ENCODE measurements at regions not wholly inside any gene's neighbourhood (a gene's known extent, or its start where the extent isn't known, plus 50 kb on each side); places are given as distances from the start of the nearest gene placed in this dataset.

GRCh38 chr16:7962091-7962879 is 628.0 kb downstream of the TMEM114 start:
- Histone ChIP-seq H3K4me1 (no peaks in the 10 kb centered on the region), H3K27me3 (no peaks in the 10 kb centered on the region), H3K27ac (replicated peaks in 1 of 4) (no peak overlapping the region), H3K4me3 (no peak overlapping the region), H3K36me3 (no peaks in the 10 kb centered on the region), H3K9me3 (no peaks in the 10 kb centered on the region)
- WGBS: 82% methylated on average over 9 of the region's 9 CpGs
- no peak for TF ChIP-seq CTCF (IDR thresholded peaks at IDR 0.05)
- no peak for TF ChIP-seq POLR2A (IDR thresholded peaks at IDR 0.05; ENCODE audit: low read depth)
- no peak for TF ChIP-seq EP300 (IDR thresholded peaks at IDR 0.05)
- TF ChIP-seq POLR2AphosphoS5 (IDR thresholded peaks at IDR 0.05): no peak
- no peak for DNase-seq (ENCODE audit: extremely low spot score)
- intact Hi-C loops (cut with DNase I): no loop called here

- H3K36me3 ChIP-seq: no peaks in the 10 kb centered on the region
- WGBS: 79% methylated on average over 3 of the region's 3 CpGs
- no peaks in the 10 kb centered on the region for H3K4me1 ChIP-seq
- no peak for DNase-seq (ENCODE audit: extremely low spot score)
- no peaks in the 10 kb centered on the region for H3K27me3 ChIP-seq
- H3K27ac ChIP-seq (replicated peaks in 1 of 4): no peak overlapping the region
- intact Hi-C loops (cut with DNase I): no loop called here
- H3K9me3 ChIP-seq: no peaks in the 10 kb centered on the region
- no peak overlapping the region for H3K4me3 ChIP-seq
- TF ChIP-seq POLR2AphosphoS5 (IDR thresholded peaks at IDR 0.05) (no peak), POLR2A (IDR thresholded peaks at IDR 0.05; ENCODE audit: low read depth) (no peak), CTCF (IDR thresholded peaks at IDR 0.05) (no peak), EP300 (IDR thresholded peaks at IDR 0.05) (no peak)
Observed at GRCh38 chr16:7957151-7957550, 624.5 kb downstream of the RBFOX1 start.

- no peaks in the 10 kb centered on the region for H3K9me3 ChIP-seq
- no peaks in the 10 kb centered on the region for H3K4me1 ChIP-seq
- 77% methylated on average over 1 of the region's 1 CpG for WGBS
- H3K27me3 ChIP-seq: no peaks in the 10 kb centered on the region
- intact Hi-C loops (cut with DNase I): no loop called here
- H3K4me3 ChIP-seq: no peak overlapping the region
- DNase-seq (ENCODE audit: extremely low spot score): no peak
- TF ChIP-seq POLR2AphosphoS5 (IDR thresholded peaks at IDR 0.05): no peak
- no peak for TF ChIP-seq CTCF (IDR thresholded peaks at IDR 0.05)
- no peak for TF ChIP-seq EP300 (IDR thresholded peaks at IDR 0.05)
- no peak for TF ChIP-seq POLR2A (IDR thresholded peaks at IDR 0.05; ENCODE audit: low read depth)
- no peaks in the 10 kb centered on the region for H3K36me3 ChIP-seq
- H3K27ac ChIP-seq (replicated peaks in 1 of 4): no peak overlapping the region
Observed at GRCh38 chr16:7953360-7953759, 620.7 kb downstream of the RBFOX1 start.

- Histone ChIP-seq H3K27me3 (no peaks in the 10 kb centered on the region), H3K4me1 (no peaks in the 10 kb centered on the region), H3K9me3 (no peaks in the 10 kb centered on the region), H3K36me3 (no peaks in the 10 kb centered on the region), H3K27ac (replicated peaks in 1 of 4) (no peak overlapping the region), H3K4me3 (no peak overlapping the region)
- TF ChIP-seq CTCF (IDR thresholded peaks at IDR 0.05): no peak
- TF ChIP-seq POLR2AphosphoS5 (IDR thresholded peaks at IDR 0.05): no peak
- TF ChIP-seq POLR2A (IDR thresholded peaks at IDR 0.05; ENCODE audit: low read depth): no peak
- no peak for TF ChIP-seq EP300 (IDR thresholded peaks at IDR 0.05)
- intact Hi-C loops (cut with DNase I): no loop called here
- WGBS: 72% methylated on average over 4 of the region's 4 CpGs
- no peak for DNase-seq (ENCODE audit: extremely low spot score)
Observed at GRCh38 chr16:7946142-7946541, 613.5 kb downstream of the RBFOX1 start.

- intact Hi-C loops (cut with DNase I): no loop called here
- no peak for DNase-seq (ENCODE audit: extremely low spot score)
Observed at GRCh38 chr16:7938175-7938574, 605.5 kb downstream of the RBFOX1 start.

More at GRCh38 chr16:7938175-7938574, 605.5 kb downstream of the RBFOX1 start:
- no peaks in the 10 kb centered on the region for H3K36me3 ChIP-seq
- TF ChIP-seq POLR2A (IDR thresholded peaks at IDR 0.05; ENCODE audit: low read depth): no peak
- no peak for TF ChIP-seq EP300 (IDR thresholded peaks at IDR 0.05)
- no peak for TF ChIP-seq CTCF (IDR thresholded peaks at IDR 0.05)
- TF ChIP-seq POLR2AphosphoS5 (IDR thresholded peaks at IDR 0.05): no peak
- H3K27ac ChIP-seq (replicated peaks in 1 of 4): no peak overlapping the region
- H3K9me3 ChIP-seq: no peaks in the 10 kb centered on the region
- no peak overlapping the region for H3K4me3 ChIP-seq
- WGBS: 51% methylated on average over 7 of the region's 7 CpGs
- no peaks in the 10 kb centered on the region for H3K4me1 ChIP-seq
- no peaks in the 10 kb centered on the region for H3K27me3 ChIP-seq

Measured in esophagus muscularis mucosa (tissue), 4 donors.